Progenitor cell of endocrine pancreas (in vitro differentiated cells): ENCODE measurements at regions not wholly inside any gene's neighbourhood (a gene's known extent, or its start where the extent isn't known, plus 50 kb on each side); places are given as distances from the start of the nearest gene placed in this dataset.

ENCODE experiments used
- DNase-seq: peaks from one replicate; pipeline ENCODE4 v3.0.0; 2021; ENCODE audit warnings: low spot score; ENCODE audit not compliant: unreplicated experiment
- H3K27ac Mint-ChIP-seq: 2 replicates; pipeline ENCODE4 v1.8.0; 2021; ENCODE audit warnings: mild to moderate bottlenecking, moderate library complexity, mixed read lengths
- H3K27me3 Mint-ChIP-seq: 2 replicates; pipeline ENCODE4 v1.8.0; 2021; ENCODE audit warnings: mixed read lengths
- H3K36me3 Mint-ChIP-seq: 2 replicates; pipeline ENCODE4 v1.8.0; 2022; ENCODE audit warnings: mixed read lengths; ENCODE audit not compliant: insufficient read depth
- H3K4me1 Mint-ChIP-seq: 2 replicates; pipeline ENCODE4 v1.8.0; 2021; ENCODE audit warnings: low read depth, mixed read lengths
- H3K4me3 Mint-ChIP-seq: 2 replicates; pipeline ENCODE4 v1.8.0; 2021; ENCODE audit warnings: low read depth, mild to moderate bottlenecking, moderate library complexity, mixed read lengths
- H3K9me3 Mint-ChIP-seq: 2 replicates; pipeline ENCODE4 v1.8.0; 2021; ENCODE audit warnings: low read depth, mixed read lengths
- TF ChIP-seq, protein P1 (sequence below): fragments of 200-600 bp; sonication (generic); IDR thresholded peaks from one replicate; pipeline ENCODE4 v1.5.0; 2021; ENCODE audit warnings: antibody characterized with exemption, mild to moderate bottlenecking; ENCODE audit not compliant: unreplicated experiment

DNA sequence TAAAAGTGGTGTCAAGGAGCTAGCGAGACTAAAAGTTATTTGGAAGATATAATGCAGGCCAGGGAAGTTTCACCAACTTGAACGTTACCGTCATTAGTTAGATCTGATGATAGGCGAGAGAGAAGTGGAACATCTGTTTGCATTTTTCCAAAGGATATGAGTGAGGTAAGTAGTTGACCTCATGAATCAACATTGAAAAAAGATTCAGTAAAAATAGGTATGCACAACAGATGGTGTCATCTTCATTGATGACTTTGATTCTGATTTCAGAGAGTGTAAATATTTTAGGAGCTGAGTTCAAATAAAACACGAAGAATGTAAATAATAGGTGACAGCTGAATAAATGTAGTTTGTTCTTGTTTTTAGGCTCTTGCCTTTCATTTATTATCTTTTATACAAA, 998.9 kb upstream of the CDH6 start:
- no peak overlapping the region for H3K4me3 Mint-ChIP-seq
- H3K36me3 Mint-ChIP-seq: no peaks in the 10 kb centered on the region
- peaks cover 5% of the 10 kb centered on the region for H3K4me1 Mint-ChIP-seq
- no peaks in the 10 kb centered on the region for H3K27me3 Mint-ChIP-seq
- no peaks in the 10 kb centered on the region for H3K9me3 Mint-ChIP-seq
- DNase-seq: no peak
- no peak overlapping the region for H3K27ac Mint-ChIP-seq
- TF ChIP-seq, protein P1, sequence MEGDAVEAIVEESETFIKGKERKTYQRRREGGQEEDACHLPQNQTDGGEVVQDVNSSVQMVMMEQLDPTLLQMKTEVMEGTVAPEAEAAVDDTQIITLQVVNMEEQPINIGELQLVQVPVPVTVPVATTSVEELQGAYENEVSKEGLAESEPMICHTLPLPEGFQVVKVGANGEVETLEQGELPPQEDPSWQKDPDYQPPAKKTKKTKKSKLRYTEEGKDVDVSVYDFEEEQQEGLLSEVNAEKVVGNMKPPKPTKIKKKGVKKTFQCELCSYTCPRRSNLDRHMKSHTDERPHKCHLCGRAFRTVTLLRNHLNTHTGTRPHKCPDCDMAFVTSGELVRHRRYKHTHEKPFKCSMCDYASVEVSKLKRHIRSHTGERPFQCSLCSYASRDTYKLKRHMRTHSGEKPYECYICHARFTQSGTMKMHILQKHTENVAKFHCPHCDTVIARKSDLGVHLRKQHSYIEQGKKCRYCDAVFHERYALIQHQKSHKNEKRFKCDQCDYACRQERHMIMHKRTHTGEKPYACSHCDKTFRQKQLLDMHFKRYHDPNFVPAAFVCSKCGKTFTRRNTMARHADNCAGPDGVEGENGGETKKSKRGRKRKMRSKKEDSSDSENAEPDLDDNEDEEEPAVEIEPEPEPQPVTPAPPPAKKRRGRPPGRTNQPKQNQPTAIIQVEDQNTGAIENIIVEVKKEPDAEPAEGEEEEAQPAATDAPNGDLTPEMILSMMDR: no peak

DNA sequence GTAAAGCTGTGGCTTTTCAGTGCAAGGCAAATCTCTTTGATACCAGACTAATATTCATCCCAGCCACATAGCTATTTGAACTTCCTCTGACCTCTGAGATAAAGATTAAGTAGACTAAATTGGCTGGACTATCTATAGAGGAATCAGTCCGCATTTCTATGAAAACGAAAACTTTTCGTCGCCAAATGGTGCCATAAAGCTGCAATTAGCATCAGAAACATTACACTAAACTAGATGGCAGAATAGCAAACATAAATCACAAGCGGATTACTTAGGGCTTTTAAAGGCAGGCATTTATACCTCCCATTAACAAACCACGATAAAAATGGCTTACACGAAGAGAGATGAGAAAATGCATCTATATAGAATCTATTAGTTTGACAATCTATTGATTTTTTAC, 1009.7 kb upstream of the CDH6 start:
- Mint-ChIP-seq H3K9me3 (no peaks in the 10 kb centered on the region), H3K36me3 (no peaks in the 10 kb centered on the region), H3K4me3 (no peak overlapping the region), H3K27me3 (no peaks in the 10 kb centered on the region), H3K4me1 (peaks cover 4% of the 10 kb centered on the region), H3K27ac (no peak overlapping the region)
- TF ChIP-seq, protein P1: no peak
- DNase-seq: no peak

DNA sequence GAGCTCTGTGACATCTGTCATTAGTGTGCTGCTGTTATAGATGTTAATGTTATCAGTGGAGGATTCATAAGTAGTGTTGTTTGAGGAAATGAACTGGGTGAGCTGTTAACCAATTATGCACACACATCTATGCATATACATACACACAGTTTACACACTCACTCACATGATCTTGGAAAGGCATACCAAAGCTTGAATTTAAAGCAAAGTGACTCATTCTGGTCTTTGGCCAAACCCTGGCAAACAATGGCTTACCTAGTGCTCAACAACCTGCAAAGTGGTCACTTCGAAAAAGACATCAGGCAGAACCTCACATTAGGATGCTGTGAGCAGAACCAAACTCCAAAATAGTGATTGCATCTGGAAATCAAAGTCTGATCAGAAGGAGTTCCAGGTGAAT, 1037.3 kb upstream of the CDH6 start:
- no peak for DNase-seq
- H3K4me3 Mint-ChIP-seq: no peak overlapping the region
- no peaks in the 10 kb centered on the region for H3K4me1 Mint-ChIP-seq
- H3K9me3 Mint-ChIP-seq: no peaks in the 10 kb centered on the region
- H3K36me3 Mint-ChIP-seq: no peaks in the 10 kb centered on the region
- TF ChIP-seq, protein P1: no peak
- no peaks in the 10 kb centered on the region for H3K27me3 Mint-ChIP-seq
- no peak overlapping the region for H3K27ac Mint-ChIP-seq

DNA sequence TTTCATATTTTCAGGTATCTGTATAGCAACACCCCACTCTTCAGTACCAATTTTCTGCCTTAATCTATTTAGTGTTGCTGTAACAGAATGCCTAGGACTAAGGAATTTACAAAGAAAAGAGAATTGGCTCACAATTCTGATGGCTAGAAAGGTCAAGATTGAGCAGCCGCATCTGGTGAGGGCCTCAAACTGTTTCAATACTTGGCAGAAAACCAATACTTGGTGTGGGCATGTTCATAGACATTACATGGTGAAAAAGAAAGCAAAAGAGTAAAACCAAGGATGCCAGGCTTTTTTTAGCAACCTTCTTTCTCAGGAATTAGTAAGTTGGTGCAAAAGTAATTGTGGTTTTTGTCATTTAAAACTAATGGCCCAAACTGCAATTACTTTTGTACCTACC, 1041.1 kb upstream of the CDH6 start:
- no peaks in the 10 kb centered on the region for H3K4me1 Mint-ChIP-seq
- H3K27ac Mint-ChIP-seq: no peak overlapping the region
- DNase-seq: no peak
- H3K36me3 Mint-ChIP-seq: no peaks in the 10 kb centered on the region
- no peak overlapping the region for H3K4me3 Mint-ChIP-seq
- TF ChIP-seq, protein P1: no peak
- H3K27me3 Mint-ChIP-seq: no peaks in the 10 kb centered on the region
- H3K9me3 Mint-ChIP-seq: no peaks in the 10 kb centered on the region

DNA sequence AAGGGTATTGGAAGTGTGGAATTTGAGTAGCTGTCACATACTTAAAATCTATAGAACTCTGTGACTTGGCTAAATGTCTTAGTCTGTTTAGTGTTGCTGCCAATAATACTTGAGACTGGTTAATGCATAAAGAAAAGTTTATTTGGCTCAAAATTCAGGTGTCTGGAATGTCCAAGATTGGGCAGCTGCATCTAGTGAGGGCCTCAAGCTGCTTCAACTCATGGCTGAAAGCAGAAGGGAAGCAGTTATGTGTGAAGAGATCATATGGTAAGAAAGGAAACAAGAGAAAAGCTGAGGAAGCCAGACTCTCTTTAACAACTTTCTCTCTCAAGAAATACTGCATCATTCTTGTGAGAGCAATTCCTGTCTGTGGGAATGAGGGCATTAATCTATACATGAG, 1043.3 kb upstream of the CDH6 start:
- Mint-ChIP-seq H3K27ac (no peak overlapping the region), H3K4me1 (no peaks in the 10 kb centered on the region), H3K27me3 (no peaks in the 10 kb centered on the region), H3K9me3 (no peaks in the 10 kb centered on the region), H3K36me3 (no peaks in the 10 kb centered on the region), H3K4me3 (no peak overlapping the region)
- no peak for DNase-seq
- TF ChIP-seq, protein P1: no peak

DNA sequence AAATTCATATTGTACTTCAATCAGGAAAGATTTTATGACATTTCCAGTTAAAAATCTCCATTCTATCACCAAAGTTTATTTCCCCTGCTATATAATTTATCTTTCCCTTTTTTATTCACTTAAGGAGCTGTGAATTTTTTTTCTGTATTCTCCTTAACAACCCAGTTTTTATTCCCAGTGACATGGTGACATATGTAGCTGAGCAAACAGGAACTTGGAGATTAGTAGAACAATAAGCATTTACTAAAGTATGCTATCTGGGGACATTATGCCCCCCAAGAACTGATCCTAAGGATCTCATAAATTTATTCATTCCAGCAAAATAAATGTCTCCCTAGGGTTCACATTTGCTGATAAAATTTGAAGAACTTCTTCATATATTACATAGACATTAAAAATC, 1044.0 kb upstream of the CDH6 start:
- H3K27me3 Mint-ChIP-seq: no peaks in the 10 kb centered on the region
- TF ChIP-seq, protein P1: no peak
- no peaks in the 10 kb centered on the region for H3K36me3 Mint-ChIP-seq
- DNase-seq: no peak
- no peaks in the 10 kb centered on the region for H3K9me3 Mint-ChIP-seq
- H3K27ac Mint-ChIP-seq: no peak overlapping the region
- no peaks in the 10 kb centered on the region for H3K4me1 Mint-ChIP-seq
- no peak overlapping the region for H3K4me3 Mint-ChIP-seq
